ENCODE measurements at regions not wholly inside any gene's neighbourhood (a gene's known extent, or its start where the extent isn't known, plus 50 kb on each side); places are given as distances from the start of the nearest gene placed in this dataset.

GRCh38 chr7:47211519-47211973 is 370.4 kb downstream of the TNS3 start:
- TF ChIP-seq CTCF (IDR thresholded peaks at IDR 0.05) (no peak), EZH2 (IDR thresholded peaks at IDR 0.05) (no peak), EZH2phosphoT487 (IDR thresholded peaks at IDR 0.05) (no peak)
